GM23248 (cell line): ENCODE measurements at regions not wholly inside any gene's neighbourhood (a gene's known extent, or its start where the extent isn't known, plus 50 kb on each side); places are given as distances from the start of the nearest gene placed in this dataset.
"Not testable (repeated sequence)": the region's sequence is repeated elsewhere in the genome, so short reads cannot be mapped to it uniquely, and the experiment has no call there.

Source experiments
- EZH2 ChIP-seq: fragments of 200-600 bp; sonication (generic); IDR thresholded peaks from 2 replicates; pipeline ENCODE4 v1.6.1; 2018; ENCODE audit warnings: antibody characterized with exemption, mild to moderate bottlenecking; ENCODE audit not compliant: insufficient read depth, poor library complexity, severe bottlenecking
- EZH2phosphoT487 ChIP-seq: fragments of 200-600 bp; sonication (generic); IDR thresholded peaks from 2 replicates; pipeline ENCODE4 v1.6.1; 2018; ENCODE audit warnings: antibody characterized with exemption, moderate library complexity, mild to moderate bottlenecking, low read depth; ENCODE audit not compliant: insufficient read depth

GRCh38 chr12:91695406-91695805 lies 450.2 kb downstream of the BTG1 start:
- TF ChIP-seq EZH2, EZH2phosphoT487: not testable (repeated sequence)
